GM12875 (cell line): ENCODE measurements at regions not wholly inside any gene's neighbourhood (a gene's known extent, or its start where the extent isn't known, plus 50 kb on each side); places are given as distances from the start of the nearest gene placed in this dataset.

Experiments
- H3K4me3 ChIP-seq: one replicate; pipeline ENCODE4 v1.5.1; 2011; ENCODE audit warnings: low read depth, low read length, control low read depth
- CTCF ChIP-seq: IDR thresholded peaks from 2 replicates; pipeline ENCODE4 v1.5.1; 2011; ENCODE audit warnings: low read depth, mild to moderate bottlenecking, control low read depth, inconsistent platforms, low read length, moderate library complexity, borderline replicate concordance; ENCODE audit not compliant: insufficient read depth

GRCh38 chr12:76639646-76640045, 80.1 kb upstream of the OSBPL8 start:
- no peak overlapping the region for H3K4me3 ChIP-seq
- no peak for TF ChIP-seq CTCF

- no peak overlapping the region for H3K4me3 ChIP-seq
- no peak for TF ChIP-seq CTCF
Observed at GRCh38 chr12:76641073-76641472, 81.5 kb upstream of the OSBPL8 start.

GRCh38 chr12:76641961-76642360, 82.4 kb upstream of the OSBPL8 start:
- no peak overlapping the region for H3K4me3 ChIP-seq
- TF ChIP-seq CTCF = no peak

- TF ChIP-seq CTCF = no peak
- no peak overlapping the region for H3K4me3 ChIP-seq
Observed at GRCh38 chr12:76643438-76643837, 83.9 kb upstream of the OSBPL8 start.

GRCh38 chr12:76644950-76645349, 85.4 kb upstream of the OSBPL8 start:
- H3K4me3 ChIP-seq = no peak overlapping the region
- no peak for TF ChIP-seq CTCF

GRCh38 chr12:76645934-76646333, 86.4 kb upstream of the OSBPL8 start:
- TF ChIP-seq CTCF = no peak
- no peak overlapping the region for H3K4me3 ChIP-seq

GRCh38 chr12:76646366-76646765, 86.8 kb upstream of the OSBPL8 start:
- H3K4me3 ChIP-seq = no peak overlapping the region
- no peak for TF ChIP-seq CTCF
